GM12878 (cell line): ENCODE measurements at regions not wholly inside any gene's neighbourhood (a gene's known extent, or its start where the extent isn't known, plus 50 kb on each side); places are given as distances from the start of the nearest gene placed in this dataset.

ENCODE experiments used
- ATAC-seq: fragments of 200-7000 bp; cut with Tn5 transposase; 3 replicates; pipeline ENCODE4 v1.9.1; 2020; ENCODE audit warnings: mild to moderate bottlenecking, moderate library complexity
- BruUV-seq: library from RNA; stranded (reverse); fragments of 400-500 nt; replicated peaks from 2 replicates; lab custom pipeline; 2021; lab: Mats Ljungman, UMichigan
- CTCF ChIA-PET: fragments of 300-600 bp; sonication (Branson Sonifier 250); formaldehyde crosslinking; extraction: SDS; loops from one replicate; lab custom pipeline; 2021; ENCODE audit warnings: inconsistent platforms; lab: Yijun Ruan, JAX
- POLR2A ChIA-PET: fragments of 350-600 bp; formaldehyde crosslinking; extraction: SDS; loops from one replicate; lab custom pipeline; 2021; ENCODE audit warnings: inconsistent platforms; lab: Charles Lee
- RAD21 ChIA-PET: fragments of 300-600 bp; sonication (Branson Sonifier 250); formaldehyde crosslinking; loops from one replicate; lab custom pipeline; 2023; ENCODE audit warnings: antibody characterized with exemption; ENCODE audit not compliant: unreplicated experiment; lab: Charles Lee
- SMC1A ChIA-PET: fragments of 300-600 bp; sonication (Branson Sonifier 250); formaldehyde crosslinking; loops from one replicate; lab custom pipeline; 2023; ENCODE audit not compliant: unreplicated experiment, uncharacterized antibody; lab: Charles Lee
- DNase-seq: peaks from one replicate; pipeline ENCODE4 v3.0.0-alpha.2; 2011; ENCODE audit warnings: low read depth, low spot score
- FAIRE-seq: peaks from 3 replicates; lab custom pipeline; 2011; peaks lifted over from hg19 to GRCh38; lab: Jason Lieb, UNC
- H2AFZ ChIP-seq: 2 replicates; pipeline ENCODE4 v1.6.0; 2011; ENCODE audit warnings: low read depth, low read length, control low read depth; ENCODE audit not compliant: control insufficient read depth
- H3K27ac ChIP-seq: 2 replicates; pipeline ENCODE4 v1.5.1; 2011; ENCODE audit warnings: control low read depth; ENCODE audit not compliant: control insufficient read depth, insufficient read depth
- H3K27me3 ChIP-seq, 2 experiments: replicated peaks in 1 of 2; 2 replicates each; pipeline versions ENCODE4 v1.6.0 to v1.6.1; 2011; ENCODE audit warnings: low read length in 1 of 2; ENCODE audit not compliant: control insufficient read depth in 2 of 2, insufficient read depth in 2 of 2
- H3K36me3 ChIP-seq, 2 experiments: 2 replicates each; pipeline ENCODE4 v1.5.1; 2011; ENCODE audit warnings: low read length in 1 of 2; ENCODE audit not compliant: control insufficient read depth in 2 of 2, insufficient read depth in 2 of 2
- H3K4me1 ChIP-seq: 2 replicates; pipeline ENCODE4 v1.6.1; 2011; ENCODE audit warnings: mild to moderate bottlenecking, low read length, moderate library complexity, mixed read lengths; ENCODE audit not compliant: control insufficient read depth, insufficient read depth
- H3K4me2 ChIP-seq: 2 replicates; pipeline ENCODE4 v1.6.0; 2011; ENCODE audit warnings: control low read depth; ENCODE audit not compliant: control insufficient read depth, insufficient read depth
- H3K4me3 ChIP-seq: fragments of 200-600 bp; sonication (generic); 2 replicates; pipeline ENCODE4 v1.5.1; 2016
- H3K79me2 ChIP-seq: 2 replicates; pipeline ENCODE4 v1.6.0; 2011; ENCODE audit warnings: low read length; ENCODE audit not compliant: control insufficient read depth, insufficient read depth
- H3K9ac ChIP-seq: 2 replicates; pipeline ENCODE4 v1.8.0; 2011; ENCODE audit warnings: low read length, control low read depth, mixed read lengths; ENCODE audit not compliant: control insufficient read depth, insufficient read depth
- H3K9me3 ChIP-seq: replicated peaks from 3 replicates; pipeline ENCODE4 v1.5.1; 2011; ENCODE audit warnings: mild to moderate bottlenecking, low read length; ENCODE audit not compliant: control insufficient read depth, insufficient read depth
- H4K20me1 ChIP-seq: 2 replicates; pipeline ENCODE4 v1.6.0; 2011; ENCODE audit not compliant: control insufficient read depth, insufficient read depth
- BCL11A ChIP-seq: IDR thresholded peaks from 2 replicates; pipeline ENCODE4 v1.6.1; 2011; ENCODE audit warnings: low read depth, low read length
- CHD4 ChIP-seq: fragments of 200-600 bp; sonication (generic); IDR thresholded peaks from 2 replicates; pipeline ENCODE4 v1.6.1; 2016; ENCODE audit warnings: mild to moderate bottlenecking
- HDAC2 ChIP-seq: fragments of 200-600 bp; sonication (generic); IDR thresholded peaks from 2 replicates; pipeline ENCODE4 v1.6.1; 2017
- HDAC6 ChIP-seq: fragments of 200-600 bp; sonication (generic); IDR thresholded peaks from one replicate; pipeline ENCODE4 v1.8.0; 2017; ENCODE audit warnings: antibody characterized with exemption; ENCODE audit not compliant: unreplicated experiment
- MTA2 ChIP-seq: fragments of 450-650 bp; IDR thresholded peaks from 2 replicates; pipeline ENCODE4 v1.6.1; 2016; ENCODE audit warnings: low read depth, mild to moderate bottlenecking, moderate library complexity
- PAX8 ChIP-seq: fragments of 450-650 bp; IDR thresholded peaks from 2 replicates; pipeline ENCODE4 v1.6.1; 2017; ENCODE audit warnings: mild to moderate bottlenecking, moderate library complexity
- ZSCAN29 ChIP-seq: fragments of 450-650 bp; IDR thresholded peaks from 2 replicates; pipeline ENCODE4 v1.6.1; 2017; ENCODE audit warnings: mild to moderate bottlenecking, moderate library complexity
- in situ Hi-C: fragments of 300-500 bp; cut with MboI; formaldehyde crosslinking; loops from 9 replicates; pipeline ENCODE4 v1.14.3; 2018; ENCODE audit warnings: mixed read lengths
- intact Hi-C: fragments of 100-400 bp; cut with micrococcal nuclease; formaldehyde crosslinking; loops from one replicate; pipeline ENCODE4 v1.14.2; 2022; ENCODE audit not compliant: unreplicated experiment
- TF ChIP-seq, protein P1 (sequence below): IDR thresholded peaks from 2 replicates; pipeline ENCODE4 v1.6.1; 2011; ENCODE audit warnings: mild to moderate bottlenecking, low read depth, low read length, moderate library complexity; ENCODE audit not compliant: insufficient replicate concordance
- TF ChIP-seq, protein P2 (sequence below): fragments of 450-650 bp; IDR thresholded peaks from 2 replicates; pipeline ENCODE4 v1.6.1; 2017; ENCODE audit warnings: antibody characterized with exemption, mild to moderate bottlenecking, moderate library complexity
- TF ChIP-seq, protein P3 (sequence below): fragments of 150-350 bp; IDR thresholded peaks from 2 replicates; pipeline ENCODE4 v1.6.1; 2016; ENCODE audit warnings: low read depth, low read length
- TF ChIP-seq, protein P4 (sequence below): fragments of 450-650 bp; formaldehyde crosslinking; IDR thresholded peaks from 2 replicates; pipeline ENCODE4 v1.5.0; 2022; ENCODE audit warnings: mild to moderate bottlenecking, missing genetic modification characterization

DNA sequence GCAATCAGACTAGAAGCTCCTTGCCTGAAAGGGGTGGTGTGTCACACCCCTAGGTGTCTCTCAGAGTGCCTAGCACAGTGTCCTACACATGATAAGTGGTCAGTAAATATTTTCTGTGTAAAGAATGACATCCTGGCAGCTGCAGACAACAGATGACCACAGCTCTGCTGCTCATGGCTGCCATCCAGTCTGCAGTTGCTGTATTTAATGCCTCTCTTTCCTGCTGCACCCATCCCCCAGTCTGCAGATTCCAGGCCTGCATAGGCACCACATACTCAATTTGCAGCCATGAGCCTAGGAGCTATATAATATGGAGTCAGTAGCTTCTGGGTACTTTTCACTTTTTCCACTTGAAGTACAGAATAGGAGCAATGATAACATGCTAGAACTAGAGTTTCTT, 94.9 kb upstream of the NR4A3 start:
- DNase-seq = no peak
- ChIA-PET CTCF (no interaction called here), RAD21 (no interaction called here), POLR2A (no interaction called here), SMC1A (no interaction called here)
- Histone ChIP-seq H2AFZ (no peak overlapping the region), H3K4me1 (peaks cover 4% of the 10 kb centered on the region; the same call in 1 of the 2 replicates), H3K4me2 (no peak overlapping the region), H3K9me3 (no peaks in the 10 kb centered on the region), H3K4me3 (no peak overlapping the region), H3K27me3 (no peaks in the 10 kb centered on the region), H4K20me1 (no peaks in the 10 kb centered on the region), H3K27ac (no peak overlapping the region), H3K79me2 (no peaks in the 10 kb centered on the region), H3K36me3 (no peaks in the 10 kb centered on the region), H3K9ac (no peak overlapping the region)
- FAIRE-seq = no peak
- in situ Hi-C loops = no loop called here
- TF ChIP-seq, protein P1, sequence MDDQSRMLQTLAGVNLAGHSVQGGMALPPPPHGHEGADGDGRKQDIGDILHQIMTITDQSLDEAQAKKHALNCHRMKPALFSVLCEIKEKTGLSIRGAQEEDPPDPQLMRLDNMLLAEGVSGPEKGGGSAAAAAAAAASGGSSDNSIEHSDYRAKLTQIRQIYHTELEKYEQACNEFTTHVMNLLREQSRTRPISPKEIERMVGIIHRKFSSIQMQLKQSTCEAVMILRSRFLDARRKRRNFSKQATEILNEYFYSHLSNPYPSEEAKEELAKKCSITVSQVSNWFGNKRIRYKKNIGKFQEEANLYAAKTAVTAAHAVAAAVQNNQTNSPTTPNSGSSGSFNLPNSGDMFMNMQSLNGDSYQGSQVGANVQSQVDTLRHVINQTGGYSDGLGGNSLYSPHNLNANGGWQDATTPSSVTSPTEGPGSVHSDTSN = no peak
- TF ChIP-seq MTA2 (no peak), HDAC2 (no peak), CHD4 (no peak), HDAC6 (no peak), ZSCAN29 (no peak), BCL11A (no peak), PAX8 (no peak)
- TF ChIP-seq, protein P2, sequence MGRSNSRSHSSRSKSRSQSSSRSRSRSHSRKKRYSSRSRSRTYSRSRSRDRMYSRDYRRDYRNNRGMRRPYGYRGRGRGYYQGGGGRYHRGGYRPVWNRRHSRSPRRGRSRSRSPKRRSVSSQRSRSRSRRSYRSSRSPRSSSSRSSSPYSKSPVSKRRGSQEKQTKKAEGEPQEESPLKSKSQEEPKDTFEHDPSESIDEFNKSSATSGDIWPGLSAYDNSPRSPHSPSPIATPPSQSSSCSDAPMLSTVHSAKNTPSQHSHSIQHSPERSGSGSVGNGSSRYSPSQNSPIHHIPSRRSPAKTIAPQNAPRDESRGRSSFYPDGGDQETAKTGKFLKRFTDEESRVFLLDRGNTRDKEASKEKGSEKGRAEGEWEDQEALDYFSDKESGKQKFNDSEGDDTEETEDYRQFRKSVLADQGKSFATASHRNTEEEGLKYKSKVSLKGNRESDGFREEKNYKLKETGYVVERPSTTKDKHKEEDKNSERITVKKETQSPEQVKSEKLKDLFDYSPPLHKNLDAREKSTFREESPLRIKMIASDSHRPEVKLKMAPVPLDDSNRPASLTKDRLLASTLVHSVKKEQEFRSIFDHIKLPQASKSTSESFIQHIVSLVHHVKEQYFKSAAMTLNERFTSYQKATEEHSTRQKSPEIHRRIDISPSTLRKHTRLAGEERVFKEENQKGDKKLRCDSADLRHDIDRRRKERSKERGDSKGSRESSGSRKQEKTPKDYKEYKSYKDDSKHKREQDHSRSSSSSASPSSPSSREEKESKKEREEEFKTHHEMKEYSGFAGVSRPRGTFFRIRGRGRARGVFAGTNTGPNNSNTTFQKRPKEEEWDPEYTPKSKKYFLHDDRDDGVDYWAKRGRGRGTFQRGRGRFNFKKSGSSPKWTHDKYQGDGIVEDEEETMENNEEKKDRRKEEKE = no peak
- TF ChIP-seq, protein P3, sequence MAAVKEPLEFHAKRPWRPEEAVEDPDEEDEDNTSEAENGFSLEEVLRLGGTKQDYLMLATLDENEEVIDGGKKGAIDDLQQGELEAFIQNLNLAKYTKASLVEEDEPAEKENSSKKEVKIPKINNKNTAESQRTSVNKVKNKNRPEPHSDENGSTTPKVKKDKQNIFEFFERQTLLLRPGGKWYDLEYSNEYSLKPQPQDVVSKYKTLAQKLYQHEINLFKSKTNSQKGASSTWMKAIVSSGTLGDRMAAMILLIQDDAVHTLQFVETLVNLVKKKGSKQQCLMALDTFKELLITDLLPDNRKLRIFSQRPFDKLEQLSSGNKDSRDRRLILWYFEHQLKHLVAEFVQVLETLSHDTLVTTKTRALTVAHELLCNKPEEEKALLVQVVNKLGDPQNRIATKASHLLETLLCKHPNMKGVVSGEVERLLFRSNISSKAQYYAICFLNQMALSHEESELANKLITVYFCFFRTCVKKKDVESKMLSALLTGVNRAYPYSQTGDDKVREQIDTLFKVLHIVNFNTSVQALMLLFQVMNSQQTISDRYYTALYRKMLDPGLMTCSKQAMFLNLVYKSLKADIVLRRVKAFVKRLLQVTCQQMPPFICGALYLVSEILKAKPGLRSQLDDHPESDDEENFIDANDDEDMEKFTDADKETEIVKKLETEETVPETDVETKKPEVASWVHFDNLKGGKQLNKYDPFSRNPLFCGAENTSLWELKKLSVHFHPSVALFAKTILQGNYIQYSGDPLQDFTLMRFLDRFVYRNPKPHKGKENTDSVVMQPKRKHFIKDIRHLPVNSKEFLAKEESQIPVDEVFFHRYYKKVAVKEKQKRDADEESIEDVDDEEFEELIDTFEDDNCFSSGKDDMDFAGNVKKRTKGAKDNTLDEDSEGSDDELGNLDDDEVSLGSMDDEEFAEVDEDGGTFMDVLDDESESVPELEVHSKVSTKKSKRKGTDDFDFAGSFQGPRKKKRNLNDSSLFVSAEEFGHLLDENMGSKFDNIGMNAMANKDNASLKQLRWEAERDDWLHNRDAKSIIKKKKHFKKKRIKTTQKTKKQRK = no peak
- TF ChIP-seq, protein P4, sequence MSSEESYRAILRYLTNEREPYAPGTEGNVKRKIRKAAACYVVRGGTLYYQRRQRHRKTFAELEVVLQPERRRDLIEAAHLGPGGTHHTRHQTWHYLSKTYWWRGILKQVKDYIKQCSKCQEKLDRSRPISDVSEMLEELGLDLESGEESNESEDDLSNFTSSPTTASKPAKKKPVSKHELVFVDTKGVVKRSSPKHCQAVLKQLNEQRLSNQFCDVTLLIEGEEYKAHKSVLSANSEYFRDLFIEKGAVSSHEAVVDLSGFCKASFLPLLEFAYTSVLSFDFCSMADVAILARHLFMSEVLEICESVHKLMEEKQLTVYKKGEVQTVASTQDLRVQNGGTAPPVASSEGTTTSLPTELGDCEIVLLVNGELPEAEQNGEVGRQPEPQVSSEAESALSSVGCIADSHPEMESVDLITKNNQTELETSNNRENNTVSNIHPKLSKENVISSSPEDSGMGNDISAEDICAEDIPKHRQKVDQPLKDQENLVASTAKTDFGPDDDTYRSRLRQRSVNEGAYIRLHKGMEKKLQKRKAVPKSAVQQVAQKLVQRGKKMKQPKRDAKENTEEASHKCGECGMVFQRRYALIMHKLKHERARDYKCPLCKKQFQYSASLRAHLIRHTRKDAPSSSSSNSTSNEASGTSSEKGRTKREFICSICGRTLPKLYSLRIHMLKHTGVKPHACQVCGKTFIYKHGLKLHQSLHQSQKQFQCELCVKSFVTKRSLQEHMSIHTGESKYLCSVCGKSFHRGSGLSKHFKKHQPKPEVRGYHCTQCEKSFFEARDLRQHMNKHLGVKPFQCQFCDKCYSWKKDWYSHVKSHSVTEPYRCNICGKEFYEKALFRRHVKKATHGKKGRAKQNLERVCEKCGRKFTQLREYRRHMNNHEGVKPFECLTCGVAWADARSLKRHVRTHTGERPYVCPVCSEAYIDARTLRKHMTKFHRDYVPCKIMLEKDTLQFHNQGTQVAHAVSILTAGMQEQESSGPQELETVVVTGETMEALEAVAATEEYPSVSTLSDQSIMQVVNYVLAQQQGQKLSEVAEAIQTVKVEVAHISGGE (CRISPR knock-in tag) = no peak
- no peak for ATAC-seq
- intact Hi-C loops = loop anchor here (5.0 kb wide), 1 partner anchor 889 kb away; no protein-coding TSS in a partner anchor
- no TSS peak for BruUV-seq
